Endothelial cell of umbilical vein (primary cell): ENCODE measurements at regions not wholly inside any gene's neighbourhood (a gene's known extent, or its start where the extent isn't known, plus 50 kb on each side); places are given as distances from the start of the nearest gene placed in this dataset.

Experiments used
- BruUV-seq: library from RNA; stranded (reverse); fragments of 400-500 nt; replicated peaks from 2 replicates; lab custom pipeline; 2021; lab: Mats Ljungman, UMichigan
- CTCF ChIA-PET: fragments of 300-600, 350-600 bp; sonication (Branson Sonifier 250); formaldehyde crosslinking; loops from one replicate; lab custom pipeline; 2021; ENCODE audit warnings: antibody characterized with exemption, inconsistent platforms; lab: Charles Lee
- POLR2A ChIA-PET: fragments of 300-600, 350-600 bp; sonication (Branson Sonifier 250); formaldehyde crosslinking; loops from one replicate; lab custom pipeline; 2021; ENCODE audit warnings: antibody characterized with exemption, inconsistent platforms; lab: Charles Lee
- DNase-seq: peaks from one replicate; pipeline ENCODE4 v3.0.0-alpha.2; 2011; ENCODE audit warnings: low read depth, low spot score
- FAIRE-seq: peaks from 2 replicates; lab custom pipeline; 2011; peaks lifted over from hg19 to GRCh38; lab: Jason Lieb, UNC
- H2AFZ ChIP-seq: 2 replicates; pipeline ENCODE4 v1.6.0; 2012; ENCODE audit warnings: low read depth, low read length, control low read depth, inconsistent platforms
- H3K27ac ChIP-seq: 2 replicates; pipeline ENCODE4 v1.5.1; 2011; ENCODE audit warnings: low read depth, mild to moderate bottlenecking, control low read depth, low read length, moderate library complexity; ENCODE audit not compliant: insufficient read depth
- H3K27me3 ChIP-seq, 2 experiments: 2 replicates each; pipeline versions ENCODE4 v1.6.0 to v1.6.1; 2011; ENCODE audit warnings: low read length in 2 of 2, mixed read lengths in 1 of 2; ENCODE audit not compliant: control insufficient read depth in 2 of 2, insufficient read depth in 2 of 2
- H3K36me3 ChIP-seq, 2 experiments: 2 replicates in 1 of 2; 3 replicates in 1 of 2; pipeline ENCODE4 v1.5.1; 2011; ENCODE audit warnings: low read length in 2 of 2, mild to moderate bottlenecking in 1 of 2, moderate library complexity in 1 of 2; ENCODE audit not compliant: control insufficient read depth in 2 of 2, insufficient read depth in 2 of 2; ENCODE audit errors: extremely low read depth in 1 of 2
- H3K4me1 ChIP-seq: 3 replicates; pipeline ENCODE4 v1.5.1; 2011; ENCODE audit warnings: mild to moderate bottlenecking, low read length; ENCODE audit not compliant: control insufficient read depth, insufficient read depth; ENCODE audit errors: extremely low read depth
- H3K4me2 ChIP-seq: 2 replicates; pipeline ENCODE4 v1.6.1; 2011; ENCODE audit warnings: low read length, control low read depth, mixed read lengths; ENCODE audit not compliant: insufficient read depth
- H3K4me3 ChIP-seq, 3 experiments: fragments of 200-600 bp in 1 of 3; sonication (generic), shearing (Covaris generic) in 1 of 3; replicated peaks in 1 of 3; 2 replicates each; pipeline ENCODE4 v1.5.1; 2011 to 2016; ENCODE audit warnings: control low read depth in 3 of 3, low read length in 3 of 3, mild to moderate bottlenecking in 2 of 3, inconsistent platforms in 1 of 3, low read depth in 1 of 3, moderate library complexity in 1 of 3; ENCODE audit not compliant: insufficient read depth in 1 of 3
- H3K79me2 ChIP-seq: 2 replicates; pipeline ENCODE4 v1.6.0; 2012; ENCODE audit warnings: low read length, inconsistent platforms; ENCODE audit not compliant: control insufficient read depth, insufficient read depth
- H3K9ac ChIP-seq: replicated peaks from 2 replicates; pipeline ENCODE3; 2011; ENCODE audit warnings: low read length, control low read depth; ENCODE audit not compliant: insufficient read depth; ENCODE audit errors: extremely low read depth
- H3K9me1 ChIP-seq: replicated peaks from 3 replicates; pipeline ENCODE4 v1.6.0; 2011; ENCODE audit warnings: mild to moderate bottlenecking, low read length; ENCODE audit not compliant: control insufficient read depth, insufficient read depth; ENCODE audit errors: extremely low read depth
- H3K9me3 ChIP-seq: replicated peaks from 2 replicates; pipeline ENCODE4 v1.5.1; 2012; ENCODE audit warnings: low read length, inconsistent platforms; ENCODE audit not compliant: control insufficient read depth, insufficient read depth
- H4K20me1 ChIP-seq: replicated peaks from 2 replicates; pipeline ENCODE3; 2011; ENCODE audit warnings: mild to moderate bottlenecking, low read length; ENCODE audit not compliant: control insufficient read depth, insufficient read depth; ENCODE audit errors: extremely low read depth
- CTCF ChIP-seq, 2 donors: IDR thresholded peaks; 1 replicate in 1 of 2; 2 replicates in 1 of 2; pipeline ENCODE4 v1.5.1; 2011; ENCODE audit warnings: low read length in 2 of 2, mild to moderate bottlenecking in 2 of 2, moderate library complexity in 2 of 2, control low read depth in 1 of 2, inconsistent platforms in 1 of 2, low read depth in 1 of 2; ENCODE audit not compliant: insufficient read depth in 1 of 2; ENCODE audit errors: extremely low read depth in 1 of 2
- EZH2 ChIP-seq: IDR thresholded peaks from 2 replicates; pipeline ENCODE4 v1.6.1; 2012; ENCODE audit warnings: borderline replicate concordance, low read depth, mild to moderate bottlenecking, moderate library complexity, low read length, inconsistent platforms; ENCODE audit not compliant: severe bottlenecking
- FOS ChIP-seq: IDR thresholded peaks from 2 replicates; pipeline ENCODE4 v1.6.1; 2011; ENCODE audit warnings: mild to moderate bottlenecking, low read length, moderate library complexity, borderline replicate concordance; ENCODE audit not compliant: insufficient read depth
- GATA2 ChIP-seq: IDR thresholded peaks from 2 replicates; pipeline ENCODE4 v1.7.0; 2011; ENCODE audit warnings: low read depth, mild to moderate bottlenecking, moderate library complexity, mixed read lengths, low read length; ENCODE audit not compliant: insufficient read length, insufficient read depth
- JUN ChIP-seq: IDR thresholded peaks from 2 replicates; pipeline ENCODE4 v1.6.1; 2011; ENCODE audit warnings: borderline replicate concordance, low read depth; ENCODE audit not compliant: insufficient read length, insufficient read depth
- MAX ChIP-seq: IDR thresholded peaks from 2 replicates; pipeline ENCODE4 v1.6.1; 2011; ENCODE audit not compliant: insufficient read depth, insufficient read length
- MYC ChIP-seq: IDR thresholded peaks from one replicate; pipeline ENCODE4 v1.6.1; 2011; ENCODE audit warnings: mild to moderate bottlenecking, low read depth, low read length
- POLR2A ChIP-seq: IDR thresholded peaks from 2 replicates; pipeline ENCODE4 v1.6.1; 2012; ENCODE audit warnings: low read depth, mild to moderate bottlenecking, control low read depth, low read length
- POLR2AphosphoS5 ChIP-seq: IDR thresholded peaks from 2 replicates; pipeline ENCODE4 v1.6.1; 2012; ENCODE audit warnings: low read depth, mild to moderate bottlenecking, control low read depth, low read length, moderate library complexity; ENCODE audit not compliant: insufficient read depth
- dilution Hi-C: fragments of 300-500 bp; cut with MboI; formaldehyde crosslinking; loops from one replicate; pipeline ENCODE4 v1.15.0; 2019; ENCODE audit warnings: low sequenced_read_pairs; ENCODE audit not compliant: extremely low pct_ligation_motif_present
- intact Hi-C: fragments of 100-400 bp; cut with micrococcal nuclease; formaldehyde crosslinking; loops from one replicate; pipeline ENCODE4 v1.10.0; 2022

- Histone ChIP-seq H3K4me3 (no peak overlapping the region), H3K9me1 (no peaks in the 10 kb centered on the region), H3K79me2 (no peaks in the 10 kb centered on the region), H2AFZ (no peak overlapping the region), H3K27me3 (peaks cover 0 to 4% of the 10 kb centered on the region in 2 experiments), H4K20me1 (no peaks in the 10 kb centered on the region), H3K36me3 (no peaks in the 10 kb centered on the region), H3K27ac (no peak overlapping the region), H3K4me2 (no peak overlapping the region), H3K9ac (no peak overlapping the region), H3K9me3 (no peaks in the 10 kb centered on the region), H3K4me1 (no peaks in the 10 kb centered on the region)
- FAIRE-seq: no peak
- ChIA-PET CTCF (interaction anchor here (1.4 to 1.9 kb wide), 3 partner anchors 45 to 892 kb away, joined by 3 to 4 read pairs (median 4); no protein-coding TSS in a partner anchor), POLR2A (interaction anchor here (0.5 kb wide), 1 partner anchor 56 kb away, joined by 3 read pairs; no protein-coding TSS in a partner anchor)
- DNase-seq: no peak
- intact Hi-C loops (no loop called here), dilution Hi-C loops (no loop called here)
- no TSS peak for BruUV-seq
- TF ChIP-seq MAX: no peak
- TF ChIP-seq GATA2: no peak
- no peak for TF ChIP-seq EZH2
These were observed 616.1 kb downstream of the CD109 start for GRCh38 chr6:74312081-74312480.

- POLR2A ChIA-PET: no interaction called here
- Histone ChIP-seq H3K4me2 (no peak overlapping the region), H2AFZ (no peak overlapping the region), H3K27ac (no peak overlapping the region), H3K9me3 (no peaks in the 10 kb centered on the region), H3K4me1 (no peaks in the 10 kb centered on the region), H3K9me1 (no peaks in the 10 kb centered on the region), H4K20me1 (no peaks in the 10 kb centered on the region), H3K4me3 (no peak overlapping the region), H3K79me2 (no peaks in the 10 kb centered on the region), H3K9ac (no peak overlapping the region), H3K27me3 (peaks cover 0 to 5% of the 10 kb centered on the region in 2 experiments), H3K36me3 (no peaks in the 10 kb centered on the region)
- intact Hi-C loops: no loop called here
- dilution Hi-C loops: no loop called here
- CTCF ChIA-PET: interaction anchor here (1.4 to 1.9 kb wide), 3 partner anchors 44 to 893 kb away, joined by 3 to 4 read pairs (median 4); no protein-coding TSS in a partner anchor
- no peak for DNase-seq
- TF ChIP-seq FOS (no peak), EZH2 (no peak), MAX (no peak), MYC (no peak), POLR2AphosphoS5 (no peak), GATA2 (no peak), POLR2A (no peak), CTCF (IDR thresholded peaks at IDR 0.05; ENCODE audit: extremely low read depth in 1 of 2, insufficient read depth in 1 of 2, low read depth in 1 of 2, low read length in 2 of 2) (no peak), JUN (no peak)
- no peak for FAIRE-seq
- no TSS peak for BruUV-seq
These were observed 615.4 kb downstream of the CD109 start for GRCh38 chr6:74311431-74311830.
